ENCODE measurements at regions not wholly inside any gene's neighbourhood (a gene's known extent, or its start where the extent isn't known, plus 50 kb on each side); places are given as distances from the start of the nearest gene placed in this dataset.

DNA sequence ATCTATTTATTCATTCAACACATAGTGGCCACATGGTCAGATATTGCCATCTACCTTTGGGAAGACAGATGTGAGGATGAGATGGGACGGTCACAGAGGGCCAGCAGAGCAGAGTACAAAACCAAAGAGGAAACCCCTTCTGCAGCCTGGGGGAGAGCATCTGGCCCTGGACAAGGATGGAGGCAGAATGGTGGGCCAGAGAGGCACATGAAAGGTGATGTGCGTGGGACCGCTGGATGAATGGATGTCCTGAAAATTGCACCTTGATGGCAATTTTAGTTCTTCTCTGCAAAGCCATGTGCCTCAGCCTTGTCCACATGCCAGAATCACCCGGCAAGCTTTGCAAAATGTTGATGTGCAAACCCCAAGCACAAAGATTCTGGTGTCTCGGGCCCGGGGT is 77.4 kb upstream of the CD93 start:
- Mint-ChIP-seq H3K4me3 (no peak overlapping the region), H3K27ac (no peak overlapping the region), H3K4me1 (no peaks in the 10 kb centered on the region), H3K9me3 (ENCODE audit: insufficient read depth) (no peaks in the 10 kb centered on the region), H3K27me3 (no peaks in the 10 kb centered on the region)
- Histone ChIP-seq H3K4me2 (replicated peaks; ENCODE audit: low read depth, low read length, poor library complexity, severe bottlenecking) (no peak overlapping the region), H3K4me1 (ENCODE audit: control insufficient read depth in 2 of 2, insufficient read depth in 2 of 2, low read length in 2 of 2) (no peaks in the 10 kb centered on the region), H3K4me3 (ENCODE audit: control extremely low read depth in 1 of 5, extremely low read depth in 1 of 5, insufficient read depth in 1 of 5, low read depth in 2 of 5, low read length in 4 of 5) (no peak overlapping the region), H3K27me3 (replicated peaks in 1 of 4; ENCODE audit: control extremely low read depth in 1 of 4, control insufficient read depth in 3 of 4, insufficient read depth in 4 of 4, low read length in 3 of 4) (no peaks in the 10 kb centered on the region), H3K27ac (ENCODE audit: low read length in 2 of 2) (no peak overlapping the region), H3K79me2 (ENCODE audit: control insufficient read depth, insufficient read depth, low read length) (no peaks in the 10 kb centered on the region), H4K20me1 (ENCODE audit: control insufficient read depth, insufficient read depth, low read length, poor library complexity, severe bottlenecking) (no peaks in the 10 kb centered on the region), H3K36me3 (replicated peaks in 1 of 2; ENCODE audit: control extremely low read depth in 1 of 2, control insufficient read depth in 1 of 2, extremely low read depth in 1 of 2, insufficient read depth in 2 of 2, low read length in 1 of 2) (no peaks in the 10 kb centered on the region), H2AFZ (ENCODE audit: insufficient read depth, low read depth, low read length, poor library complexity, severe bottlenecking) (no peak overlapping the region), H3K9ac (ENCODE audit: low read length) (no peak overlapping the region), H3K9me3 (ENCODE audit: control extremely low read depth in 1 of 3, control insufficient read depth in 2 of 3, insufficient read depth in 1 of 3, low read length in 2 of 3) (no peaks in the 10 kb centered on the region)
- ChIA-PET POLR2A (no interaction called here), CTCF (no interaction called here)
- intact Hi-C loops (cut with micrococcal nuclease) = no loop called here
- ATAC-seq (ENCODE audit: low read depth) (no peak), DNase-seq (no peak)
- 100% methylated on average over 4 of the region's 6 CpGs for WGBS (ENCODE audit: insufficient coverage)
- TF ChIP-seq CTCF (IDR thresholded peaks at IDR 0.05) (no peak), EZH2 (IDR thresholded peaks at IDR 0.05; ENCODE audit: borderline replicate concordance, insufficient read depth, low read depth, low read length, poor library complexity, severe bottlenecking) (no peak)

DNA sequence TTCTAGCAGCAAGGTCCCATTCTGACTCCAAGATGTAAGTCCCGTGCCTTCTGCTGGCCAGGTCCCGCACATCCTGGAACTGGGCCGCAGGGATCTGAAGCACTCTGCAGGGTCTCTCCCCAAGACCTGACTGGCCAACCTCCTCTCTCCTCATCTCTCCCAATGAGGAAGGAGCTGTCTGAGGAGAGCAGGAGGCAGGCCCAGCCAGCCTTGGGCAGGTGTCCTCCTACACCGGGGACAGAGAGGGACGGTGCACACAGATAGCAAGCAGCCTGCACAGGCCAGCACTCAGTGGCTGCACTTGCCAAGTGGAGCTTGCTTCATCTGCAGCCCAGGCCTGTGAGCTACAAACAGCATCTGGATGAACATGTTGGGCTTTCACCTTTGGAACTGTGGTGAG is 76.8 kb upstream of the CD93 start:
- no peaks in the 10 kb centered on the region for H3K36me3 ChIP-seq (replicated peaks in 1 of 2; ENCODE audit: control extremely low read depth in 1 of 2, control insufficient read depth in 1 of 2, extremely low read depth in 1 of 2, insufficient read depth in 2 of 2, low read length in 1 of 2)
- intact Hi-C loops (cut with micrococcal nuclease) = no loop called here
- CTCF ChIA-PET = no interaction called here
- H3K4me1 ChIP-seq (ENCODE audit: control insufficient read depth in 2 of 2, insufficient read depth in 2 of 2, low read length in 2 of 2) = no peaks in the 10 kb centered on the region
- no peak overlapping the region for H3K4me2 ChIP-seq (replicated peaks; ENCODE audit: low read depth, low read length, poor library complexity, severe bottlenecking)
- no peak overlapping the region for H2AFZ ChIP-seq (ENCODE audit: insufficient read depth, low read depth, low read length, poor library complexity, severe bottlenecking)
- no peak overlapping the region for H3K27ac ChIP-seq (ENCODE audit: low read length in 2 of 2)
- no peaks in the 10 kb centered on the region for H3K79me2 ChIP-seq (ENCODE audit: control insufficient read depth, insufficient read depth, low read length)
- 97% methylated on average over 5 of the region's 5 CpGs for WGBS (ENCODE audit: insufficient coverage)
- no peak for TF ChIP-seq EZH2 (IDR thresholded peaks at IDR 0.05; ENCODE audit: borderline replicate concordance, insufficient read depth, low read depth, low read length, poor library complexity, severe bottlenecking)
- TF ChIP-seq CTCF (IDR thresholded peaks at IDR 0.05) = no peak
- Mint-ChIP-seq H3K4me3 (no peak overlapping the region), H3K27ac (no peak overlapping the region), H3K4me1 (no peaks in the 10 kb centered on the region), H3K9me3 (ENCODE audit: insufficient read depth) (no peaks in the 10 kb centered on the region), H3K27me3 (no peaks in the 10 kb centered on the region)
- ATAC-seq (ENCODE audit: low read depth) = no peak
- no peak overlapping the region for H3K4me3 ChIP-seq (ENCODE audit: control extremely low read depth in 1 of 5, extremely low read depth in 1 of 5, insufficient read depth in 1 of 5, low read depth in 2 of 5, low read length in 4 of 5)
- POLR2A ChIA-PET = no interaction called here
- H3K9ac ChIP-seq (ENCODE audit: low read length) = no peak overlapping the region
- H3K9me3 ChIP-seq (ENCODE audit: control extremely low read depth in 1 of 3, control insufficient read depth in 2 of 3, insufficient read depth in 1 of 3, low read length in 2 of 3) = no peaks in the 10 kb centered on the region
- no peak for DNase-seq
- no peaks in the 10 kb centered on the region for H4K20me1 ChIP-seq (ENCODE audit: control insufficient read depth, insufficient read depth, low read length, poor library complexity, severe bottlenecking)
- H3K27me3 ChIP-seq (replicated peaks in 1 of 4; ENCODE audit: control extremely low read depth in 1 of 4, control insufficient read depth in 3 of 4, insufficient read depth in 4 of 4, low read length in 3 of 4) = no peaks in the 10 kb centered on the region
